ENCODE measurements at regions not wholly inside any gene's neighbourhood (a gene's known extent, or its start where the extent isn't known, plus 50 kb on each side); places are given as distances from the start of the nearest gene placed in this dataset.

GRCh38 chr3:72118628-72119027, 333.7 kb upstream of the PROK2 start:
- DNase-seq = no peak

- no peak for DNase-seq
These were observed 331.3 kb upstream of the PROK2 start for GRCh38 chr3:72116226-72116625.

- DNase-seq = no peak
These were observed 330.4 kb upstream of the PROK2 start for GRCh38 chr3:72115307-72115706.

GRCh38 chr3:72114773-72115172, 329.8 kb upstream of the PROK2 start:
- DNase-seq = no peak

GRCh38 chr3:72113964-72114363, 329.0 kb upstream of the PROK2 start:
- DNase-seq = no peak

GRCh38 chr3:72113564-72113963, 328.6 kb upstream of the PROK2 start:
- DNase-seq = no peak

- DNase-seq = no peak
These were observed 327.5 kb upstream of the PROK2 start for GRCh38 chr3:72112435-72112834.

- DNase-seq = no peak
These were observed 326.6 kb upstream of the PROK2 start for GRCh38 chr3:72111265-72112205.

GRCh38 chr3:72109327-72110259, 324.6 kb upstream of the PROK2 start:
- no peak for DNase-seq

- no peak for DNase-seq
These were observed 320.4 kb upstream of the PROK2 start for GRCh38 chr3:72105306-72105705.

GRCh38 chr3:72102112-72102616, 317.2 kb upstream of the PROK2 start:
- no peak for DNase-seq

- DNase-seq = no peak
These were observed 316.5 kb upstream of the PROK2 start for GRCh38 chr3:72101494-72101893.

GRCh38 chr3:72100601-72101187, 315.7 kb upstream of the PROK2 start:
- DNase-seq = peak; percentile 78 to 80

GRCh38 chr3:72100080-72100511, 315.1 kb upstream of the PROK2 start:
- DNase-seq = no peak

- no peak for DNase-seq
These were observed 314.6 kb upstream of the PROK2 start for GRCh38 chr3:72099326-72100079.

GRCh38 chr3:72097053-72097452, 312.1 kb upstream of the PROK2 start:
- DNase-seq = no peak

- no peak for DNase-seq
These were observed 310.6 kb upstream of the PROK2 start for GRCh38 chr3:72095521-72095920.

GRCh38 chr3:72093992-72094334, 309.0 kb upstream of the PROK2 start:
- no peak for DNase-seq

- no peak for DNase-seq
These were observed 308.5 kb upstream of the PROK2 start for GRCh38 chr3:72093270-72093991.

- DNase-seq = no peak
These were observed 307.8 kb upstream of the PROK2 start for GRCh38 chr3:72092778-72093177.

- no peak for DNase-seq
These were observed 303.6 kb upstream of the PROK2 start for GRCh38 chr3:72088486-72089025.
